Stimulated activated CD4-positive, alpha-beta T cell treated with anti-CD3 and anti-CD28 coated beads, TNF-alpha, amount 100 ng/mL, for 48 hours (primary cell): ENCODE measurements at regions not wholly inside any gene's neighbourhood (a gene's known extent, or its start where the extent isn't known, plus 50 kb on each side); places are given as distances from the start of the nearest gene placed in this dataset.

Source experiments
- DNase-seq, 3 donors: peaks; one replicate each; pipeline ENCODE4 v3.0.0-alpha.2; 2020; ENCODE audit warnings: low read depth in 3 of 3

- no peak for DNase-seq
Measured at GRCh38 chr5:2658447-2658846, 93.0 kb downstream of the IRX2 start.

- DNase-seq = no peak
Measured at GRCh38 chr5:2657151-2657550, 94.3 kb downstream of the IRX2 start.

- no peak for DNase-seq
Measured at GRCh38 chr5:2656206-2656605, 95.3 kb downstream of the IRX2 start.

- DNase-seq = no peak
Measured at GRCh38 chr5:2653991-2654390, 97.5 kb downstream of the IRX2 start.

- no peak for DNase-seq
Measured at GRCh38 chr5:2651116-2651515, 100.4 kb downstream of the IRX2 start.

GRCh38 chr5:2642684-2643345 lies 108.7 kb downstream of the IRX2 start:
- no peak for DNase-seq

GRCh38 chr5:2640717-2641116 lies 110.8 kb downstream of the IRX2 start:
- DNase-seq = no peak

GRCh38 chr5:2639425-2639824 lies 112.1 kb downstream of the IRX2 start:
- no peak for DNase-seq

GRCh38 chr5:2634399-2635176 lies 116.9 kb downstream of the IRX2 start:
- DNase-seq = no peak

- no peak for DNase-seq
Measured at GRCh38 chr5:2633992-2634391, 117.5 kb downstream of the IRX2 start.

- no peak for DNase-seq
Measured at GRCh38 chr5:2631758-2632157, 119.7 kb downstream of the IRX2 start.

GRCh38 chr5:2629045-2629444 lies 122.4 kb downstream of the IRX2 start:
- no peak for DNase-seq

- no peak for DNase-seq
Measured at GRCh38 chr5:2627867-2628266, 123.6 kb downstream of the IRX2 start.

- no peak for DNase-seq
Measured at GRCh38 chr5:2626572-2626971, 124.9 kb downstream of the IRX2 start.

GRCh38 chr5:2622866-2623265 lies 128.6 kb downstream of the IRX2 start:
- DNase-seq = no peak

GRCh38 chr5:2621631-2622030 lies 129.8 kb downstream of the IRX2 start:
- DNase-seq = no peak

GRCh38 chr5:2619216-2619615 lies 132.3 kb downstream of the IRX2 start:
- DNase-seq = no peak

- DNase-seq = no peak
Measured at GRCh38 chr5:2617461-2617860, 134.0 kb downstream of the IRX2 start.

- no peak for DNase-seq
Measured at GRCh38 chr5:2615917-2616316, 135.6 kb downstream of the IRX2 start.

GRCh38 chr5:2614571-2614970 lies 136.9 kb downstream of the IRX2 start:
- no peak for DNase-seq

GRCh38 chr5:2611659-2612058 lies 139.8 kb downstream of the IRX2 start:
- no peak for DNase-seq

GRCh38 chr5:2610986-2611385 lies 140.5 kb downstream of the IRX2 start:
- no peak for DNase-seq

GRCh38 chr5:2608391-2608790 lies 143.1 kb downstream of the IRX2 start:
- DNase-seq = no peak

GRCh38 chr5:2607598-2607997 lies 143.9 kb downstream of the IRX2 start:
- no peak for DNase-seq
